GM23338 (cell line): ENCODE measurements at regions not wholly inside any gene's neighbourhood (a gene's known extent, or its start where the extent isn't known, plus 50 kb on each side); places are given as distances from the start of the nearest gene placed in this dataset.

ENCODE experiments used
- ATAC-seq: fragments of 200-7000 bp; cut with Tn5 transposase; 3 replicates; pipeline ENCODE4 v1.9.1; 2020
- DNase-seq: peaks from one replicate; pipeline ENCODE4 v3.0.0-alpha.2; 2015; ENCODE audit warnings: low spot score
- H2AFZ ChIP-seq: fragments of 200-600 bp; sonication (generic); 2 replicates; pipeline ENCODE4 v1.8.0; 2016; ENCODE audit warnings: antibody characterized with exemption, mild to moderate bottlenecking, moderate library complexity
- H3F3A ChIP-seq: fragments of 200-600 bp; sonication (generic); replicated peaks from 2 replicates; pipeline ENCODE4 v1.8.0; 2017; ENCODE audit warnings: antibody characterized with exemption, mixed run types, low read depth
- H3K27ac ChIP-seq: fragments of 200-600 bp; sonication (generic); 2 replicates; pipeline ENCODE4 v1.6.1; 2016; ENCODE audit warnings: low read depth
- H3K27me3 ChIP-seq: fragments of 200-600 bp; sonication (generic); 2 replicates; pipeline ENCODE4 v1.8.0; 2016; ENCODE audit warnings: mild to moderate bottlenecking, mixed run types, moderate library complexity; ENCODE audit not compliant: insufficient read depth
- H3K36me3 ChIP-seq: fragments of 200-600 bp; sonication (generic); 2 replicates; pipeline ENCODE4 v1.8.0; 2016; ENCODE audit warnings: mild to moderate bottlenecking; ENCODE audit not compliant: insufficient read depth
- H3K4me1 ChIP-seq: fragments of 200-600 bp; sonication (generic); 2 replicates; pipeline ENCODE4 v1.8.0; 2016; ENCODE audit warnings: mild to moderate bottlenecking, moderate library complexity; ENCODE audit not compliant: insufficient read depth
- H3K4me2 ChIP-seq: fragments of 200-600 bp; sonication (generic); 2 replicates; pipeline ENCODE4 v1.7.1; 2017; ENCODE audit warnings: mixed run types
- H3K4me3 ChIP-seq: fragments of 200-600 bp; sonication (generic); 2 replicates; pipeline ENCODE4 v1.6.1; 2016; ENCODE audit warnings: mixed run types
- H3K79me2 ChIP-seq: fragments of 200-600 bp; sonication (generic); replicated peaks from 2 replicates; pipeline ENCODE4 v1.8.0; 2017; ENCODE audit warnings: mild to moderate bottlenecking; ENCODE audit not compliant: insufficient read depth
- H3K9me2 ChIP-seq: fragments of 200-600 bp; sonication (generic); 2 replicates; pipeline ENCODE4 v1.8.0; 2017; ENCODE audit not compliant: insufficient read depth
- H4K20me1 ChIP-seq: fragments of 200-600 bp; sonication (generic); replicated peaks from 2 replicates; pipeline ENCODE4 v1.8.0; 2017; ENCODE audit warnings: mild to moderate bottlenecking; ENCODE audit not compliant: insufficient read depth
- H3K27ac Mint-ChIP-seq: 2 replicates; pipeline ENCODE4 v1.8.0; 2020; ENCODE audit warnings: inconsistent platforms, mild to moderate bottlenecking, moderate library complexity, mixed read lengths
- H3K27me3 Mint-ChIP-seq: 3 replicates; pipeline ENCODE4 v1.8.0; 2022; ENCODE audit warnings: low read depth, mild to moderate bottlenecking, moderate library complexity, mixed read lengths, inconsistent platforms; ENCODE audit not compliant: insufficient read depth, poor library complexity
- H3K36me3 Mint-ChIP-seq: 3 replicates; pipeline ENCODE4 v1.8.0; 2021; ENCODE audit warnings: low read depth, mild to moderate bottlenecking, inconsistent platforms, moderate library complexity, mixed read lengths
- H3K4me1 Mint-ChIP-seq: 3 replicates; pipeline ENCODE4 v1.8.0; 2020; ENCODE audit warnings: mild to moderate bottlenecking, inconsistent platforms, mixed read lengths
- H3K4me3 Mint-ChIP-seq: 3 replicates; pipeline ENCODE4 v1.8.0; 2021; ENCODE audit warnings: moderate library complexity, mild to moderate bottlenecking, inconsistent platforms, mixed read lengths
- H3K9me3 Mint-ChIP-seq: 3 replicates; pipeline ENCODE4 v1.8.0; 2020; ENCODE audit warnings: moderate library complexity, mild to moderate bottlenecking, inconsistent platforms, mixed read lengths
- CREB1 ChIP-seq: fragments of 250-450 bp; sonication (Bioruptor Pico); IDR thresholded peaks from 2 replicates; pipeline ENCODE4 v1.5.0; 2020; ENCODE audit warnings: low read depth, mild to moderate bottlenecking, moderate library complexity
- CTCF ChIP-seq, 2 experiments: fragments of 200-600 bp in 1 of 2; sonication (generic) in 1 of 2; conservative IDR thresholded peaks; 2 replicates each; pipeline versions ENCODE4 v1.5.1 to v1.6.1; 2016 to 2017; ENCODE audit warnings: antibody characterized with exemption in 2 of 2, low read depth in 2 of 2, mild to moderate bottlenecking in 2 of 2, moderate library complexity in 1 of 2
- EZH2 ChIP-seq: fragments of 200-600 bp; sonication (generic); IDR thresholded peaks from one replicate; pipeline ENCODE4 v1.8.0; 2017; ENCODE audit warnings: antibody characterized with exemption, mild to moderate bottlenecking, low read depth; ENCODE audit not compliant: unreplicated experiment
- EZH2phosphoT487 ChIP-seq: fragments of 200-600 bp; sonication (generic); IDR thresholded peaks from one replicate; pipeline ENCODE4 v1.8.1; 2018; ENCODE audit warnings: antibody characterized with exemption; ENCODE audit not compliant: unreplicated experiment
- JUNB ChIP-seq: IDR thresholded peaks from one replicate; pipeline ENCODE4 v1.6.1; 2016; ENCODE audit warnings: antibody characterized with exemption; ENCODE audit not compliant: unreplicated experiment
- NANOG ChIP-seq: IDR thresholded peaks from 2 replicates; pipeline ENCODE4 v1.6.1; 2016; ENCODE audit warnings: antibody characterized with exemption, borderline replicate concordance
- POLR2AphosphoS5 ChIP-seq: IDR thresholded peaks from 2 replicates; pipeline ENCODE4 v1.6.1; 2016; ENCODE audit warnings: antibody characterized with exemption, low read depth
- STAT1 ChIP-seq: IDR thresholded peaks from one replicate; pipeline ENCODE4 v1.6.1; 2016; ENCODE audit warnings: antibody characterized with exemption; ENCODE audit not compliant: unreplicated experiment
- ZNF114 ChIP-seq: fragments of 250-450 bp; sonication (Bioruptor Pico); IDR thresholded peaks from 2 replicates; pipeline ENCODE4 v1.5.0; 2020; ENCODE audit warnings: mild to moderate bottlenecking, moderate library complexity
- ZNF331 ChIP-seq: fragments of 250-450 bp; sonication (Bioruptor Pico); IDR thresholded peaks from 2 replicates; pipeline ENCODE4 v1.5.0; 2020; ENCODE audit warnings: low read depth, mild to moderate bottlenecking, moderate library complexity
- ZNF462 ChIP-seq: fragments of 250-450 bp; sonication (Bioruptor Pico); IDR thresholded peaks from 2 replicates; pipeline ENCODE4 v1.5.0; 2020; ENCODE audit warnings: mild to moderate bottlenecking, moderate library complexity
- TF ChIP-seq, protein P1 (sequence below): IDR thresholded peaks from one replicate; pipeline ENCODE4 v1.6.1; 2018; ENCODE audit warnings: antibody characterized with exemption; ENCODE audit not compliant: unreplicated experiment
- TF ChIP-seq, protein P2 (sequence below): IDR thresholded peaks from 2 replicates; pipeline ENCODE4 v1.6.1; 2016; ENCODE audit warnings: antibody characterized with exemption

DNA sequence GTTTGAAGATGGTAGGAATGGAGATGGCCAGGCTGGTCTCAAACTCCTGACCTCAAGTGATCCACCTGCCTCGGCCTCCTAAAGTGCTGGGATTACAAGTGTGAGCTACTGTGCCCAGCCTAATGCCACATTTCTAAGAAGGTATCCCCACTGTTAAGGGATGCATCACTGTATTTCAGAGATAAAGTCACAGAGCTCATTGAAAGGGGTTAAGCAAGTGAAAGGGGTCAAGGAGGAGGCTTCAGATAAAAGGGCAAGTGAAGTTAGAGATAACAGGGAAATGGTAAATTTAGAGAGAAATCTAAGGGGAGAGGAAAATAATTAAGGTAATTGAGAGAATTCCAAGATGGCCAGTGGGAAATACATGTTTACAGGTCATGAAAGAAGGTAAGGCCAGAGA lies 93.0 kb upstream of the SP4 start:
- Histone ChIP-seq H3K4me1 (no peaks in the 10 kb centered on the region), H3K4me2 (no peak overlapping the region), H3K79me2 (no peaks in the 10 kb centered on the region), H4K20me1 (no peaks in the 10 kb centered on the region), H3K27ac (no peak overlapping the region), H3K36me3 (no peaks in the 10 kb centered on the region), H2AFZ (no peak overlapping the region), H3K27me3 (no peaks in the 10 kb centered on the region), H3K4me3 (no peak overlapping the region), H3K9me2 (no peaks in the 10 kb centered on the region; the same call in 1 of the 2 replicates), H3F3A (no peaks in the 10 kb centered on the region)
- no peak for ATAC-seq
- no peak overlapping the region for H3K4me3 Mint-ChIP-seq
- peaks cover 4% of the 10 kb centered on the region; the same call in 1 of the 3 replicates for H3K4me1 Mint-ChIP-seq
- peaks cover 3% of the 10 kb centered on the region for H3K27me3 Mint-ChIP-seq
- no peak overlapping the region for H3K27ac Mint-ChIP-seq
- H3K36me3 Mint-ChIP-seq = no peaks in the 10 kb centered on the region
- peaks cover 2% of the 10 kb centered on the region; the same call in 1 of the 3 replicates for H3K9me3 Mint-ChIP-seq
- TF ChIP-seq ZNF331 = no peak
- TF ChIP-seq CTCF (conservative IDR thresholded peaks at IDR 0.05; ENCODE audit: low read depth in 2 of 2) = no peak
- TF ChIP-seq JUNB = no peak
- no peak for TF ChIP-seq ZNF462 (CRISPR knock-in tag)
- TF ChIP-seq CREB1 (CRISPR knock-in tag) = no peak
- no peak for TF ChIP-seq ZNF114 (CRISPR knock-in tag)
- TF ChIP-seq STAT1 = no peak
- TF ChIP-seq, protein P1, sequence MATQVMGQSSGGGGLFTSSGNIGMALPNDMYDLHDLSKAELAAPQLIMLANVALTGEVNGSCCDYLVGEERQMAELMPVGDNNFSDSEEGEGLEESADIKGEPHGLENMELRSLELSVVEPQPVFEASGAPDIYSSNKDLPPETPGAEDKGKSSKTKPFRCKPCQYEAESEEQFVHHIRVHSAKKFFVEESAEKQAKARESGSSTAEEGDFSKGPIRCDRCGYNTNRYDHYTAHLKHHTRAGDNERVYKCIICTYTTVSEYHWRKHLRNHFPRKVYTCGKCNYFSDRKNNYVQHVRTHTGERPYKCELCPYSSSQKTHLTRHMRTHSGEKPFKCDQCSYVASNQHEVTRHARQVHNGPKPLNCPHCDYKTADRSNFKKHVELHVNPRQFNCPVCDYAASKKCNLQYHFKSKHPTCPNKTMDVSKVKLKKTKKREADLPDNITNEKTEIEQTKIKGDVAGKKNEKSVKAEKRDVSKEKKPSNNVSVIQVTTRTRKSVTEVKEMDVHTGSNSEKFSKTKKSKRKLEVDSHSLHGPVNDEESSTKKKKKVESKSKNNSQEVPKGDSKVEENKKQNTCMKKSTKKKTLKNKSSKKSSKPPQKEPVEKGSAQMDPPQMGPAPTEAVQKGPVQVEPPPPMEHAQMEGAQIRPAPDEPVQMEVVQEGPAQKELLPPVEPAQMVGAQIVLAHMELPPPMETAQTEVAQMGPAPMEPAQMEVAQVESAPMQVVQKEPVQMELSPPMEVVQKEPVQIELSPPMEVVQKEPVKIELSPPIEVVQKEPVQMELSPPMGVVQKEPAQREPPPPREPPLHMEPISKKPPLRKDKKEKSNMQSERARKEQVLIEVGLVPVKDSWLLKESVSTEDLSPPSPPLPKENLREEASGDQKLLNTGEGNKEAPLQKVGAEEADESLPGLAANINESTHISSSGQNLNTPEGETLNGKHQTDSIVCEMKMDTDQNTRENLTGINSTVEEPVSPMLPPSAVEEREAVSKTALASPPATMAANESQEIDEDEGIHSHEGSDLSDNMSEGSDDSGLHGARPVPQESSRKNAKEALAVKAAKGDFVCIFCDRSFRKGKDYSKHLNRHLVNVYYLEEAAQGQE = no peak
- no peak for TF ChIP-seq EZH2phosphoT487
- TF ChIP-seq, protein P2, sequence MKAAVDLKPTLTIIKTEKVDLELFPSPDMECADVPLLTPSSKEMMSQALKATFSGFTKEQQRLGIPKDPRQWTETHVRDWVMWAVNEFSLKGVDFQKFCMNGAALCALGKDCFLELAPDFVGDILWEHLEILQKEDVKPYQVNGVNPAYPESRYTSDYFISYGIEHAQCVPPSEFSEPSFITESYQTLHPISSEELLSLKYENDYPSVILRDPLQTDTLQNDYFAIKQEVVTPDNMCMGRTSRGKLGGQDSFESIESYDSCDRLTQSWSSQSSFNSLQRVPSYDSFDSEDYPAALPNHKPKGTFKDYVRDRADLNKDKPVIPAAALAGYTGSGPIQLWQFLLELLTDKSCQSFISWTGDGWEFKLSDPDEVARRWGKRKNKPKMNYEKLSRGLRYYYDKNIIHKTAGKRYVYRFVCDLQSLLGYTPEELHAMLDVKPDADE = no peak
- TF ChIP-seq POLR2AphosphoS5 = no peak
- TF ChIP-seq NANOG = no peak
- no peak for TF ChIP-seq EZH2
- DNase-seq = no peak
